ENCODE measurements at regions not wholly inside any gene's neighbourhood (a gene's known extent, or its start where the extent isn't known, plus 50 kb on each side); places are given as distances from the start of the nearest gene placed in this dataset.
"Not testable (repeated sequence)": the region's sequence is repeated elsewhere in the genome, so short reads cannot be mapped to it uniquely, and the experiment has no call there.

DNA sequence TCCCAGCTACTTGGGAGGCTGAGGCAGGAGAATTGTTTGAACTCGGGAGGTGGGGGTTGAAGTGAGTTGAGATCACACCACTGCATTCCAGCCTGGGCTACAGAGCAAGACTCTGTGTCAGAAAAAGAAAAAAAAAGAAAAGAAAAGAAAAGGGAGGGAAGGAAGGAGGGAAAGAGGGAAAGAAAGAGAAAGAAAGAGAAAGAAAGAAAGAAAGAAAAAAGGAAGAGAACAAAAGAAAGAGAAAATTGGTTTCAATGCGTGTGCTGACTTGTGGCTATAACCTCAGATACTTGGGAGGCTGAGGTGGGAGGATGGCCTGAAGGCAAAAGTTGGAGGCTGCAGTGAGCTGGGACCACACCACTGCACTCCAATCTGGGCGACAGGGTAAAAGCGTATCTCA is 128.4 kb upstream of the TBX3 start:
- DNase-seq (ENCODE audit: low spot score): no peak

GRCh38 chr12:114809097-114809496 is 125.1 kb upstream of the TBX3 start:
- DNase-seq (ENCODE audit: low spot score): no peak

DNA sequence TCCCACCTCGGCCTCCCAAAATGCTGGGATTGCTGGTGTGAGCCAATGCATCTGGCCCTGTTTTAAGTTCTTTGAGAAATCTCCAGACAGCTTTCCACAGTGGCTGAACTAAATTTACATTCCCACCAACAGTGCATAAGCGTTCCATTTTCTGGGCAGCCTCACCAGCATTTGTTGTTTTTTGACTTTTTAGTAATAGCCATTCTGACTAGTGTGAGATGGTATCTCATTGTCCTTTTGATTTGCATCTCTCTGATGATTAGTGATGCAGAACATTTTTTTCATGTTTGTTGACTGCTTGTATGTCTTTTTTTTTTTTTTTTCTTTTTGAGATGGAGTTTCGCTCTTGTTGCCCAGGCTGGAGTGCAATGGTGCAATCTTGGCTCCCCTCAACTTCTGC is 117.4 kb upstream of the TBX3 start:
- not testable (repeated sequence) for DNase-seq (ENCODE audit: low spot score)

GRCh38 chr12:114800566-114800965 is 116.6 kb upstream of the TBX3 start:
- not testable (repeated sequence) for DNase-seq (ENCODE audit: low spot score)

DNA sequence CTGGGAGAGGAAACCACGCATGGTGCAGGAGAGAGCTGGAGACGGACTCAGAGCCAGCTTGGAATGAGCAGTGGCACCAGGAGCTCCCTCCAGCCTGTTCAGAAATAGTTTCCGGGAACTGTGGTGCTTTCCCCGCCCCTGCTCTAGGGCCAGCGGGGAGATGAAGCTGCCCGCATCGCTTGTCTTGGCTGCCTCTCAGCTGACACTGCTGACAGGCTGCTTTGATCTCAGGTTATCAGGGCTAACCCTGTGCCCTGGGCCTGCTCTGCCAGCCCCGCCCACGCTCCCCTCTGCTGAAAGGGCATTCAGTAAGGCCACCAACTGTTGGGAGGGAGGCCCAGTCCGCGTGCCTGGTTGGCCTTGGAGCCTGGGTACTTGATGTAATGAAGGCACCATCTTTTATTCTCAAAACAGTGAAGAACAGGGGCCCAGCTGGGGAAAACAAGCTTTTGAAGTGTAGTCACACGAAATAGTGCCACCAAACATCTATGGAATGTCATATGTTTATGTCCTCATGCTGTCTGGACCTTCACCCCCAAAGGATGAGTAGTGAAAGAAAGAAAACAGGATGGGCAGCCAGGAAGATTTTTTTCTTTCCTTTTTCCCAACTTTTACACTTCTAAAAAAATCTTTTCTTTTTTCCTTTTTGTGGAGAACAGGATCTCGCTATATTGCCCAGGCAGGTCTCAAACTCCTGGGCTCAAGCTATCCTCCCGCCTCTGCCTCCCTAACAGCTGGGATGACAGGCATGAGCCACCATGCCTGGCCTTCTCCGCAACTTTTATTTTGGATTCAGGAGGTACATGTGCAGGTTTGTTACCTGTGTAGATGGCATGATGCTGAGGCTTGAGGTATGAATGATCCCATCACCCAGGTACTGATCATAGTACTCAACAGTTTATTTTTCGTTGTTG is 115.9 kb upstream of the TBX3 start:
- DNase-seq (ENCODE audit: low spot score): no peak

GRCh38 chr12:114794049-114794558 is 110.1 kb upstream of the TBX3 start:
- DNase-seq (ENCODE audit: low spot score): no peak

DNA sequence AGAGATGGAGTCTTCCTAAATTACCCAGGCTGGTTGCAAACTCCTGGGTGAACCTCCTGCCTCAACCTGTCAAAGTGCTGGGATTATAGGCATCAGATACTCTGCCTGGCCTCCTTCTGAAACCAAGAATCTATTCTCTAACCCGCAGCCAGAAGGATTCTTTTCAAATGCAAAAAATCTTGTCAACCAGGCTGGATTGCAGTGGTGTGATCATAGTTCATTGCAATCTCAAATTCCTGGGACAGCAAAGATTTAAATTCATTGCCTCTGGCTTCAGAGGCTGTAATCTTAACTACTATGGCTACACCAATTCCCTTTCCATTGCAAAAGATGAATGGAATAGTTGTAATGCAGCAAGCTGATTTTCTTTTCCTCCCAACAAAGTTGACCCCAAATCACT is 106.3 kb upstream of the TBX3 start:
- no peak for DNase-seq (ENCODE audit: low spot score)

GRCh38 chr12:114789821-114790220 is 105.8 kb upstream of the TBX3 start:
- no peak for DNase-seq (ENCODE audit: low spot score)

GRCh38 chr12:114789276-114789675 is 105.3 kb upstream of the TBX3 start:
- DNase-seq (ENCODE audit: low spot score): no peak

- DNase-seq (ENCODE audit: low spot score): no peak
These were observed 100.6 kb upstream of the TBX3 start for GRCh38 chr12:114784526-114784925.

- no peak for DNase-seq (ENCODE audit: low spot score)
These were observed 99.2 kb upstream of the TBX3 start for GRCh38 chr12:114783089-114783618.

- DNase-seq (ENCODE audit: low spot score): no peak
These were observed 96.9 kb upstream of the TBX3 start for GRCh38 chr12:114780746-114781399.

DNA sequence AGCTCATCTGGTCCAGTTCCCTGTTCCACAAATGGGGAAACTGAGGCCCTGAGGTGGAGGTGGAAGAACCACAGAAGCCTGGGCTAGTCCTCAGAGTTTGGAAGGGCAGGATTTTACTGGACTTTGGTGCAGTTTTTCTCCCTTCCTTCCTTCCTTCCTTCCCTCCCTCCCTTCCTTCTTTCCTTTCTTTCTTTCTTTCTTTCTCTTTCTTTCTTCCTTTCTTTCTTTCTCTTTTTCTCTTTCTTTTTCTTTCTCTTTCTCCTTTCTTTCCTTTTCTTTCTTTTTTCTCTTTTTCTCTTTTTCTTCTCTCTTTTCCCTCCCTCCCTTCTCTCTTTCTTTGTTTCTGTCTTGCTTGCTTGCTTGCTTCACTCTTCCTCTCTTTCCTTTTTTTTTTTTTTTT is 95.7 kb upstream of the TBX3 start:
- no peak for DNase-seq (ENCODE audit: low spot score)

DNA sequence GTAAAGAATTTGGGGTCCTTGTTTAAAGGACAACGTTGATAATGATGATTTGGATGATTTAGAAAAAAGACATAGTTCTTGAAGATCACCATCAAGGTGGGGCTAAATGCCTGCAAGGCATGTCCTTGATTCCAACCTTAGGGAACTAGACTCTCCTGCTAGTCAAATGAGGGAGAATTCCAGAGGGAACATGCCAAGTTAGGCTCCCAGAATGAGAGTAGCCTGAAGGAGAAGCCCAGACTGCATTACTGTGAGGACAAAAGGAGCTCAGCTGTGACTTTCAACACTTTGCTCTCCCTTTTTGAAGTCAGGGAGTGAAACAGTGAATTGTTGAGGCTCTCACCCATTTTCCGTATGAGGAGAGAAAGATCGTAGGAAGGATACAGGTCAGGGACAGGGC is 95.2 kb upstream of the TBX3 start:
- DNase-seq (ENCODE audit: low spot score): no peak

DNA sequence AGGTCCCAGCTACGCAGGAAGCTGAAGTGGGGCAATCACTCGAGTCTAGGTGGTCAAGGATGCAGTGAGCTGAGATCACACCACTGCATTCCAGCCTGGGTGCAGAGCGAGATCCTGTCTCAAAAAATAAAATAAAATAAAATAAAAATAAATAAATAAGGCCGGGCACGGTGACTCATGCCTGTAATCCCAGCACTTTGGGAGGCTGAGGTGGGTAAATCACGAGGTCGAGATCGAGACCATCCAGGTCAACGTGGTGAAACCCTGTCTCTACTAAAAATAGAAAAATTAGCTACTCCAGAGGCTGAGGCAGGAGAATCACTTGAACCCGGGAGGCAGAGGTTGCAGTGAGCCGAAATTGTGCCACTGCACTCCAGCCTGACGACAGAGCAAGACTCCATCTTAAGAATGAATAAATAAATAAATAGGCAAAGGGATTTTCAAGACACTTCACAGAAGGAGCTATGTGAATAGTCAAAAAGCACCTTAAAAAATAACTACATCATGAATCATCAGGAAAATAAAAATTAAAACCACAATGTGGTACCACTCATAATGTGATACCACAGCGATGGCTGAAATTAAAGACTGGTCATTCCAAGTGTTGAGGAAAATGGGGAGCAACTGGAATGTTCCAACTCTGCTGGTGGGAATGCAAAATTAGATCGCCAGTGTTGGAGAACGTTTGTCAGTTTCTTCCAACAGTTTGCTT is 92.9 kb upstream of the TBX3 start:
- DNase-seq (ENCODE audit: low spot score): no peak

DNA sequence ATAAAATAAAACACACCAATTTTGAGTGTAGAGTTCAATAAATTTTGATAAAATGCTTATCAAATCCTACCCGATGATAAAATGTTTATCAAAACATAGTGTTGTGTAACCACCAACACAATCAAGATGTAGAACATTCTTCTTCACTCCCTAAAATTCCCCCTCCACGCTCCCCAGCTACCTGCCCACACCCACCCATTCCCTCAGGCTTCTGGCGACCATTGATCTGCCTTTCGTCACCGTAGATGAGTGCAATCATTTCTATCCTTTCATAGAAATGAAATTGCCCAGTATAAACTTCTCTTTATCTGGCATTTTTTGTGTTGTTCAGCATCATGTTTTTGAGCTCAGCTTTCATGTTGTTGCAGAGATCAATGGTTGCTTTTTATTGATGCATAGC is 90.7 kb upstream of the TBX3 start:
- DNase-seq (ENCODE audit: low spot score): no peak

- DNase-seq (ENCODE audit: low spot score): no peak
These were observed 90.2 kb upstream of the TBX3 start for GRCh38 chr12:114774197-114774596.

DNA sequence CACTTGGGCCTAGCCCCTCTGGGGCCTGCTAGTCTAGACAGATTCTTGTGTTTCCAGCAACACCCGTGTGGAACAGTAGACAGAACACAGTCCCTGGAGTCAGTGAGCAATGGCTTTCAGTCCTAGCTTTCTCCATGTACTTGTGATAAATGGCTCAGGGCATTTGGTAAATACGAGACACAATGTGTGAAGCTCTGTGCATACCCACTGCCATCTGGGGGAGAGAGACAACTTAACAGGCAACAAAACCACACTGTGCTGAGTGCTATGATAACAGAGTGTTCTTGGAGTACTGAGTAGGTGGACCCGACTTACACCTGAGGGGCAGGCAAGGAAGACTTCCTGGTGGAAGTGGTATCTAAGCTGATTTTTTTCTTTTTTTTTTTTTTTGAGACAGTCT is 86.3 kb upstream of the TBX3 start:
- no peak for DNase-seq (ENCODE audit: low spot score)

DNA sequence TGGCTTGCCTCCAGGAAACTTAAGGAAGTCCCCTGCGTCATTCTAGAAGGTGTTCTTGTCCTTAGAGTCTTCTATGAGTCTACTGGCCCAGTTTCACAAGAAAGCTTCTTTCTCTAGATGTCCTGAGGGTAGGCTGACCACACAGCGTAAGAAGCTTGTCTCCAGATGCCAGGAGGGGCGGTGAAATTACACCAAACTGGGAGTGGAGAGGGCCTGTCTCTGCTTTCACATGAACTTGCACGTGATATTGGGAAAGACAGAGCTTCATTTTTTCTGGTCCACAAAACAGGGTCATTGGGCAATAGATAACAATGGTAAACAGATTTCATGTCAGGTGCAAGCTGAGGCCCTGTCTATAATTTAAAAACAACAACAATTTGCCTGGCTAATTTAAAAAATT is 85.7 kb upstream of the TBX3 start:
- no peak for DNase-seq (ENCODE audit: low spot score)

- DNase-seq (ENCODE audit: low spot score): no peak
These were observed 84.1 kb upstream of the TBX3 start for GRCh38 chr12:114767906-114768722.

DNA sequence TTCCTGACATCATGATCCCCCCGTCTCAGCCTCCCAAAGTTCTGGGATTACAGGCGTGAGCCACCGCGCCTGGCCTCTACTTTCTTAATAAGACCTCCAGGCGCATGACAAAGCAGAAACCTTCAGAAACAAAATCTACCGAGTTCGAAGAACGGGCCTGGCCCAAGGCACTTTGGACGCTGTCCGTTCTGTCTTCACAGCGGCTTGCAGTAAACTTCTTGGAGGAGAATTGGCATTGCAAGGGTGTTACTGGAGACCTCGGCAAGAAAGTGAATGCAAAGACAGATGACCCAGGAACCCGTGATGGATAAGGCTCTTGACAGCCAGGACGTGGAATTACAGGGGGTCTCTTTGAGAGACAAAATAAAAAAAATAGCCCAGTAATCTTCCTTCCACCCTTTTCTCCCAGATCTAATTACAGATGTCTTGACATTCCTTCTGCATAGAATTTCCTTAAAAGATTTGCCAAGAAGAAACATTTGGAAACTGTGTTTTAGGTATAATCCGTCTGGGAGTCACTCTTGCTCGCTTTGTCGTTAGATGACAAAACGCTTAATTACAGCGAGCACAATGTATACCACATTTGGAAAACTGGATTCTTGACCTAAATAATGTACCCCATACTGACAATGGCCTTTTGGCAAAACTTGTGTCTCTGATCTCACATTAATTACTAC is 83.2 kb upstream of the TBX3 start:
- DNase-seq (ENCODE audit: low spot score): no peak
